Parathyroid adenoma (tissue), 2 donors: ENCODE measurements at regions not wholly inside any gene's neighbourhood (a gene's known extent, or its start where the extent isn't known, plus 50 kb on each side); places are given as distances from the start of the nearest gene placed in this dataset.

Experiments
- H2AFZ ChIP-seq: fragments of 300-600 bp; sonication (generic); one replicate; pipeline ENCODE4 v1.7.0; 2017; ENCODE audit warnings: antibody characterized with exemption, mild to moderate bottlenecking
- H3K27ac ChIP-seq: fragments of 300-600 bp; sonication (generic); one replicate; pipeline ENCODE4 v1.7.0; 2017
- H3K27me3 ChIP-seq: fragments of 300-600 bp; sonication (generic); one replicate; pipeline ENCODE4 v1.7.0; 2017; ENCODE audit warnings: low read length; ENCODE audit not compliant: control insufficient read depth, insufficient read depth
- H3K36me3 ChIP-seq: fragments of 300-600 bp; sonication (generic); one replicate; pipeline ENCODE4 v1.7.0; 2017; ENCODE audit warnings: low read length; ENCODE audit not compliant: control insufficient read depth, insufficient read depth
- H3K4me1 ChIP-seq: fragments of 300-600 bp; sonication (generic); one replicate; pipeline ENCODE4 v1.7.0; 2017; ENCODE audit warnings: control low read depth
- H3K4me2 ChIP-seq: fragments of 300-600 bp; sonication (generic); one replicate; pipeline ENCODE4 v1.7.0; 2017; ENCODE audit warnings: low read length
- H3K4me3 ChIP-seq: fragments of 300-600 bp; sonication (generic); one replicate; pipeline ENCODE4 v1.7.0; 2017; ENCODE audit warnings: low read depth, low read length
- H3K79me2 ChIP-seq: fragments of 300-600 bp; sonication (generic); one replicate; pipeline ENCODE4 v1.7.0; 2017; ENCODE audit warnings: control low read depth
- H3K9ac ChIP-seq: fragments of 300-600 bp; sonication (generic); one replicate; pipeline ENCODE4 v1.7.0; 2017; ENCODE audit warnings: mild to moderate bottlenecking
- H3K9me3 ChIP-seq: fragments of 300-600 bp; sonication (generic); one replicate; pipeline ENCODE4 v1.7.0; 2017; ENCODE audit warnings: low read length; ENCODE audit not compliant: control insufficient read depth
- TF ChIP-seq, protein P1 (sequence below): fragments of 300-600 bp; sonication (generic); IDR thresholded peaks from one replicate; pipeline ENCODE4 v1.7.0; 2017; ENCODE audit warnings: antibody characterized with exemption, mild to moderate bottlenecking
- donor health status: primary hyperparathyroidism.

DNA sequence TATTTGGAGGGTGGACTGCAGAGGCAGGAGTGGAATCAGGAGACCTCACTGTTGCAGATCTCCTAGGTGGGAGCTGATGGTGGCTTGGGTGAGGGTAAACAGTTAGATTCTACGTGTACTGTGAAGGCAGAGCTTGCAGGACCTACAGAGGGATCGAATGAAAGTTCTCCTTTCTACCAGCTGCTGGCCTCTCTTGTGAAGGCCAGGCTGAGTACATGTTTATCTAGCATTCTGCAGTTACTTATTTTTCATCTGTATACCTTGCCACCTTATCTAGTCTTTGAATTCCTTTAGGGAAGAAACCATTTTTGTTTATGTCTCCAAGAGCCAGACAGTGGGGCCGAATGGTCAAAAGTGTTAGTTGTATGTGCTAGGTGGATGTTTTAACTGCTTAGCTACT is 57.6 kb downstream of the PTTG1 start:
- Histone ChIP-seq H3K4me3 (no peak overlapping the region), H3K9me3 (no peaks in the 10 kb centered on the region), H3K27ac (no peak overlapping the region), H3K27me3 (no peaks in the 10 kb centered on the region), H3K4me2 (no peak overlapping the region), H3K4me1 (no peaks in the 10 kb centered on the region), H3K9ac (no peak overlapping the region), H3K79me2 (no peaks in the 10 kb centered on the region), H3K36me3 (no peaks in the 10 kb centered on the region), H2AFZ (no peak overlapping the region)
- TF ChIP-seq, protein P1, sequence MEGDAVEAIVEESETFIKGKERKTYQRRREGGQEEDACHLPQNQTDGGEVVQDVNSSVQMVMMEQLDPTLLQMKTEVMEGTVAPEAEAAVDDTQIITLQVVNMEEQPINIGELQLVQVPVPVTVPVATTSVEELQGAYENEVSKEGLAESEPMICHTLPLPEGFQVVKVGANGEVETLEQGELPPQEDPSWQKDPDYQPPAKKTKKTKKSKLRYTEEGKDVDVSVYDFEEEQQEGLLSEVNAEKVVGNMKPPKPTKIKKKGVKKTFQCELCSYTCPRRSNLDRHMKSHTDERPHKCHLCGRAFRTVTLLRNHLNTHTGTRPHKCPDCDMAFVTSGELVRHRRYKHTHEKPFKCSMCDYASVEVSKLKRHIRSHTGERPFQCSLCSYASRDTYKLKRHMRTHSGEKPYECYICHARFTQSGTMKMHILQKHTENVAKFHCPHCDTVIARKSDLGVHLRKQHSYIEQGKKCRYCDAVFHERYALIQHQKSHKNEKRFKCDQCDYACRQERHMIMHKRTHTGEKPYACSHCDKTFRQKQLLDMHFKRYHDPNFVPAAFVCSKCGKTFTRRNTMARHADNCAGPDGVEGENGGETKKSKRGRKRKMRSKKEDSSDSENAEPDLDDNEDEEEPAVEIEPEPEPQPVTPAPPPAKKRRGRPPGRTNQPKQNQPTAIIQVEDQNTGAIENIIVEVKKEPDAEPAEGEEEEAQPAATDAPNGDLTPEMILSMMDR, result no peak

DNA sequence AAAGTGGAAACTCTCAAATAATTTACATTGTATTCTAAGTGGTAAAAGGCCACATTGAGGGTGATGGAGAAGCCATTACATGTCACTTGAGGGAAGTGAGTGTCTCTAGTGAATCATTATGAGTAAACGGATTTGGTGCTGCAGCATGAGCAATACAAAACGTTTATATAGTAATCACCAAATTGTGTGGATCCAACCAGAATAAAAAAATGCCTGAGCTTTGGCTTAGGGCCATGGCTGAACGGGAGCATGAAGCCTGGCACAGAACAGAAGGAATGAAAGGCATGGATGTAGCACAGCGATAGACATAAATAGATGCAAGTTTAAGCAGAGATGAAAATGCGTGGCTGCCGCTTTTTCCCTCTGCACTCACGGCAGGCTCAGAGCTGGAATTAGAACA is 58.3 kb downstream of the PTTG1 start:
- TF ChIP-seq, protein P1, result no peak
- Histone ChIP-seq H3K27ac (no peak overlapping the region), H3K4me3 (no peak overlapping the region), H3K27me3 (no peaks in the 10 kb centered on the region), H3K9ac (no peak overlapping the region), H3K9me3 (no peaks in the 10 kb centered on the region), H3K4me2 (no peak overlapping the region), H3K36me3 (no peaks in the 10 kb centered on the region), H3K4me1 (no peaks in the 10 kb centered on the region), H3K79me2 (no peaks in the 10 kb centered on the region), H2AFZ (no peak overlapping the region)

DNA sequence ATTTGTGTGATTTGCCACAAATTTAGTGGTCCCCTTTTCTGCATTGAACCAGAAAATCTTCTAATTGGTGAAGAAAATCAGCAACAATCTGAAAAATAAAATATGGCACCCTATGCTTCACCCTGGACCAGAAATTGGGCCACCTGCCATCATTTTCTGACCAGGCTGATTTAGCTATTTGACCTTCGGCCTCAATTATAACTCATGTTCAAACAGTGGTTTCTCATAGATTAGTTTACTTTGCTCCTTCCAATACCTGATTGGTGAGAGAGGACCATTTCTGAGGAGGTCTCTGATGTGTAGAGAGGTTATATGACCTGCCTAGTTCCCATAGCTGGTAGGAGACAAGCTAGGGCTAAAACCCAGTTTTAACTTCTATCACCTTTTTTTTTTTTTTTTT is 59.0 kb downstream of the PTTG1 start:
- no peak overlapping the region for H3K4me2 ChIP-seq
- H3K9ac ChIP-seq, result no peak overlapping the region
- no peak overlapping the region for H2AFZ ChIP-seq
- no peaks in the 10 kb centered on the region for H3K9me3 ChIP-seq
- no peak overlapping the region for H3K4me3 ChIP-seq
- H3K36me3 ChIP-seq, result no peaks in the 10 kb centered on the region
- H3K4me1 ChIP-seq, result no peaks in the 10 kb centered on the region
- no peak overlapping the region for H3K27ac ChIP-seq
- H3K79me2 ChIP-seq, result no peaks in the 10 kb centered on the region
- H3K27me3 ChIP-seq, result no peaks in the 10 kb centered on the region
- TF ChIP-seq, protein P1, result no peak

DNA sequence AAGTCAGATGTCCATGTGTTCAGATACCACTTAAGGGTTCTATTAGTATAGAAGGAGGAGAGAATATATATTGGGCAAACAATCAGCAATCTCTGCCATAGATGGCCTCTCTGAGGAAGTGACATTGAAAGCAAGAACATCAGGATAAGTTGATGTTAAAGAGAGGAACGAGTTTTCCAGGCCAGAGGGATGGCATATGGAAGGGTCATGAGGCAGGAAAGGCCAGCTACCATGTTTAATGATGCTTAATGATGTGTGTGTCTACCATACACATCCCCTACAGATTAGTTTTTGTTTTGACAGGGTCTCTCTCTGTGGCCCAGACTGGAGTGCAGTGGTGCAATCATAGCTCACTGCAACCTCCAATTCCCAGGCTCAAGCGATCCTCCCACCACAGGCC is 63.0 kb downstream of the PTTG1 start:
- no peaks in the 10 kb centered on the region for H3K9me3 ChIP-seq
- no peak overlapping the region for H3K4me2 ChIP-seq
- TF ChIP-seq, protein P1, result no peak
- H2AFZ ChIP-seq, result no peak overlapping the region
- no peaks in the 10 kb centered on the region for H3K36me3 ChIP-seq
- H3K27ac ChIP-seq, result no peak overlapping the region
- H3K79me2 ChIP-seq, result no peaks in the 10 kb centered on the region
- no peak overlapping the region for H3K9ac ChIP-seq
- no peaks in the 10 kb centered on the region for H3K27me3 ChIP-seq
- H3K4me1 ChIP-seq, result no peaks in the 10 kb centered on the region
- no peak overlapping the region for H3K4me3 ChIP-seq

DNA sequence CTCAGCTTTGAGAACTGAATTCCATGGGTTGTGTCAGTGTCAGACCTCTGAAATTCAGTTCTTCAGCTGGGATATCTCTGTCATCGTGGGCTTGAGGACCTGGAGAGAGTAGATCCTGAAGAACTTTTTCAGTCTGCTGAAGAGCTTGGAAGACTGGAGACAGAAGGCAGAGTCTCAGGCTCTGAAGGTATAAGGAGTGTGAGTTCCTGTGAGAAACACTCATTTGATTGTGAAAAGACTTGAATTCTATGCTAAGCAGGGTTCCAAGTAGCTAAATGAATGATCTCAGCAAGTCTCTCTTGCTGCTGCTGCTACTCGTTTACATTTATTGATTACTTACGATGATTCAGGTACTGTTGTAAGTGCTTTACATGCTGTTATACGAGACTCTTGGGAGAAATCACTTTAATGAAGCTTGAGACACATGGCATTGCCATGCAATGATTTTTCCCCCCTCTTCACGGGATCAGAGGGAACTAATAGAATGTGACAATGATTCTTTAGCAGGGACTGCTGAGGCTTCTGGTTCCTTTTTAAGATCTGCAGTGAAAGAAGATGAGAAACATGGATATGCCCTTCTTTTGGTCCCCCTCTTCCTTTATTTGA is 63.8 kb downstream of the PTTG1 start:
- H3K9me3 ChIP-seq, result no peaks in the 10 kb centered on the region
- TF ChIP-seq, protein P1, result no peak
- no peak overlapping the region for H3K27ac ChIP-seq

More for the DNA sequence above, 63.8 kb downstream of the PTTG1 start:
- H3K79me2 ChIP-seq, result no peaks in the 10 kb centered on the region
- H3K9ac ChIP-seq, result no peak overlapping the region
- H2AFZ ChIP-seq, result no peak overlapping the region
- no peaks in the 10 kb centered on the region for H3K27me3 ChIP-seq
- H3K4me1 ChIP-seq, result no peaks in the 10 kb centered on the region
- H3K4me3 ChIP-seq, result no peak overlapping the region
- no peaks in the 10 kb centered on the region for H3K36me3 ChIP-seq
- no peak overlapping the region for H3K4me2 ChIP-seq
